SJSA1 (cell line): ENCODE measurements at regions not wholly inside any gene's neighbourhood (a gene's known extent, or its start where the extent isn't known, plus 50 kb on each side); places are given as distances from the start of the nearest gene placed in this dataset.
"Not testable (repeated sequence)": the region's sequence is repeated elsewhere in the genome, so short reads cannot be mapped to it uniquely, and the experiment has no call there.

Experiments used
- DNase-seq, 2 experiments: peaks; one replicate each; pipeline ENCODE4 v3.0.0-alpha.2; 2015 to 2020; ENCODE audit warnings: low spot score in 2 of 2, low read depth in 1 of 2
- H3K27ac ChIP-seq: fragments of 250-450 bp; sonication (Bioruptor Pico); 2 replicates; pipeline ENCODE4 v1.5.1; 2020; ENCODE audit warnings: mild to moderate bottlenecking, moderate library complexity
- H3K27me3 ChIP-seq: fragments of 250-450 bp; sonication (Bioruptor Pico); replicated peaks from 2 replicates; pipeline ENCODE4 v1.5.1; 2020; ENCODE audit warnings: mild to moderate bottlenecking, moderate library complexity
- H3K36me3 ChIP-seq: fragments of 250-450 bp; sonication (Bioruptor Pico); 2 replicates; pipeline ENCODE4 v1.5.1; 2020; ENCODE audit warnings: mild to moderate bottlenecking
- H3K4me1 ChIP-seq: fragments of 250-450 bp; sonication (Bioruptor Pico); replicated peaks from 2 replicates; pipeline ENCODE4 v1.6.1; 2021; ENCODE audit warnings: mild to moderate bottlenecking
- H3K4me3 ChIP-seq: fragments of 250-450 bp; sonication (Bioruptor Pico); 2 replicates; pipeline ENCODE4 v1.5.1; 2020; ENCODE audit warnings: mild to moderate bottlenecking
- H3K9me3 ChIP-seq: fragments of 250-450 bp; sonication (Bioruptor Pico); replicated peaks from 2 replicates; pipeline ENCODE4 v1.5.1; 2020; ENCODE audit warnings: mild to moderate bottlenecking

- not testable (repeated sequence) for H3K4me3 ChIP-seq, DNase-seq, H3K4me1 ChIP-seq, H3K36me3 ChIP-seq, H3K27ac ChIP-seq, H3K9me3 ChIP-seq, H3K27me3 ChIP-seq
These were observed 1504.6 kb upstream of the DEFB115 start for GRCh38 chr20:29752644-29753425.

GRCh38 chr20:29753426-29753746, 1504.1 kb upstream of the DEFB115 start:
- not testable (repeated sequence) for H3K4me1 ChIP-seq, H3K4me3 ChIP-seq, H3K27me3 ChIP-seq, H3K36me3 ChIP-seq, DNase-seq, H3K9me3 ChIP-seq, H3K27ac ChIP-seq

DNA sequence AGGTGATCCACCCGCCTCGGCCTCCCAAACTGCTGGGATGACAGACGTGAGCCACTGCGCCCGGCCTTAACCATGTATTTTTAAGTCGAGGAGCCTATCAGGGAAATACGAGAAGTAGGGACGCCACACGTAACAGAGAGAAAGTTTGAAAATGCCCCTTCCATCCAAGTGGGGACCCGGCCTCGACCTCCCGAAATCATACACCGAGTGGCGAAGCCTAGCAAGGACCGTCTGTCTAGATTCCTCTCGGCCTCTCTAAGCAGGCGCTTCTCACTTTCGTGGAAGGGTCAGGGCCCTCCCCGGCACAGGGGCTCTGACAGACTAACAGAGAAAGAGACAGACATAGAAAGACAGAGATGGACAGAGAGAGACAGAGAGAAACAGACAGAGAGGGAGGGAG, 1503.6 kb upstream of the DEFB115 start:
- not testable (repeated sequence) for H3K36me3 ChIP-seq, H3K27ac ChIP-seq, H3K27me3 ChIP-seq, H3K4me3 ChIP-seq, H3K9me3 ChIP-seq, H3K4me1 ChIP-seq
- DNase-seq: peak in 1 of 2 experiments; percentile 33

DNA sequence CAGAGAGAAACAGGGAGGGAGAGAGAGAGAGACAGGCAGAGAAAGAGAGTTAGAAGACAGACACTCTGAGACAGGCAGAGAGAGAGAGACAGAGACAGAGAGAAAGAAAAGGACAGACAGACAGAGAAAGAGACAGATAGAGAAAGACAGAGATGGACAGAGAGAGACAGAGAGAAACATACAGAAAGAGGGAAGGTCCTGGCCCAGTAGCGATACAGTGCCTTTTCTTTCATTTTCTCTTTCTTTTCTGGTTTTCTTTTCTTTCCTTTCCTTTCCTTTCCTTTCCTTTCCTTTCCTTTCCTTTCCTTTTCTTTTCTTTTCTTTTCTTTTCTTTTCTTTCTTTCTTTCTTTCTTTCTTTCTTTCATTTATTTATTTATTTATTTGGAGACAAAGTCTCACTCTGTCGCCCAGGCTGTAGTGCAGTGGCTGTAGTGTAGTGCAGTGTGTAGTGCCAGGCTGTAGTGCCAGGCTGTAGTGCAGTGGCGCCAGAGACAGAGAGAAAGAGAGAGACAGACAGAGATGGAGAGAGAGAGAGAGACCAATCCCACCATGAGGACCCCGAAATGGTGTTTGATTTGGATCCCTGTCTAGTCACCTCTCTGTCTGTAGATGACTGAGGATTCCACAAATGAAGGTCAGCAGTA, 1501.5 kb upstream of the DEFB115 start:
- not testable (repeated sequence) for DNase-seq, H3K27ac ChIP-seq, H3K36me3 ChIP-seq, H3K4me3 ChIP-seq, H3K27me3 ChIP-seq, H3K4me1 ChIP-seq, H3K9me3 ChIP-seq

DNA sequence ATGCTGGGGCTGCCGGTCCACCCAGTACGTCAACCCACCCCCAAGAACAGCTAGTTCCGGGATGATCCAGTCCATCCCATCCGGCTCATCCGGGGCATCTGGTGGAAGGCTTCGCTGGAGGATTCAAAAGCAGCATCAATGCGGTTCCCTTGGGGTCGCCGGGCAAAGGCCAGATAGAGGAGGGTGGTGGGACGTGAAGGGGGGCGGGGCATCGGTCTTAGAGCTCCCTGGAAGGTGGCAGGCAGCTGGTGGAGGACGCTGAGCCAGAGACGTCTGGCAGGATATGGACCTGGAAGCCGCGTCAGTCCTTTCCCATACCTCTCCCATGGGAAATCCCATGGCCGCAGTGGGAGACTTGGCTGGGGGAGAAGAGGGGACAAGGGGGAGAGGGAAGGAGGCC, 1500.8 kb upstream of the DEFB115 start:
- Histone ChIP-seq H3K27me3 (no peaks in the 10 kb centered on the region), H3K36me3 (no peaks in the 10 kb centered on the region), H3K9me3 (no peaks in the 10 kb centered on the region), H3K4me1 (no peaks in the 10 kb centered on the region), H3K27ac (no peak overlapping the region), H3K4me3 (no peak overlapping the region)
- no peak for DNase-seq

GRCh38 chr20:29761621-29762385, 1495.7 kb upstream of the DEFB115 start:
- not testable (repeated sequence) for H3K27me3 ChIP-seq, H3K9me3 ChIP-seq, DNase-seq, H3K27ac ChIP-seq, H3K36me3 ChIP-seq, H3K4me3 ChIP-seq, H3K4me1 ChIP-seq

GRCh38 chr20:29762620-29763019, 1494.8 kb upstream of the DEFB115 start:
- Histone ChIP-seq H3K27ac (no peak overlapping the region), H3K4me3 (no peak overlapping the region), H3K4me1 (no peaks in the 10 kb centered on the region), H3K36me3 (no peaks in the 10 kb centered on the region), H3K27me3 (no peaks in the 10 kb centered on the region), H3K9me3 (no peaks in the 10 kb centered on the region)
- DNase-seq: no peak

- DNase-seq: no peak
- Histone ChIP-seq H3K27me3 (no peaks in the 10 kb centered on the region), H3K4me3 (no peak overlapping the region), H3K27ac (no peak overlapping the region), H3K36me3 (no peaks in the 10 kb centered on the region), H3K9me3 (no peaks in the 10 kb centered on the region), H3K4me1 (no peaks in the 10 kb centered on the region)
These were observed 1493.5 kb upstream of the DEFB115 start for GRCh38 chr20:29763821-29764511.

DNA sequence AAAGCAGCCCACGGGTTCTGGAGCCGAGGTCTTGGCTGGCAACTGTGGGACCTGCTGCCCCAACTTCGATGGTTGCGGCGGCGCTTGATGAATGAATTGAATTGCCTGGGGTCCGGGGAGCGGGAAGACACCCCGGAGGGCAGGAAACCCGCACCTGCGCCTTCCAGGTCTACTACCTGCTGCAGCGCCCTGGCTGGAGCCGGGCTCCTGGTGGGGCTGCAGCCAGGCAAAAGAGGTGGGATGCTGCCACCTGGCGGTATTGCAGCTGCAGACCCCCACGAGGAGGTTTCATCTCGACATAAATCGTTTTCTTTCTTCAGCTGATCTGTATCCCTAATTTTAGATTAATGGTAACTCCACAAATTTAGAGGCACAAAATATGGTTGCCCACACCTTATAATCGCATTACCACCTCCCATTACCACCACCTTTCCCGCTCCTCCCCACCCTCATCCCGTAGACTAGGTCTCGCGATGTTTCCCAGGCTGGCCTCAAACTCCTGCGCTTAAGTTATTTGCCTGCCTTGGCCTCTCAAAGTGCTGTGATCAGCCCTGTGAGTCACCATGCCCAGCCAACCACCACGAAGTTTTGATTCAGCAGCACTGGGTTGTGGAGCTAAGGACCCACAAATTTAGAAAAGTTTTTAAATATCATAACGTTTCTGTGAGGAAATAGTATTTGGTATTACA, 1492.4 kb upstream of the DEFB115 start:
- H3K36me3 ChIP-seq, H3K27me3 ChIP-seq, H3K4me1 ChIP-seq, H3K9me3 ChIP-seq, H3K27ac ChIP-seq, DNase-seq, H3K4me3 ChIP-seq: not testable (repeated sequence)

GRCh38 chr20:29778033-29778432, 1479.4 kb upstream of the DEFB115 start:
- not testable (repeated sequence) for H3K4me1 ChIP-seq, H3K9me3 ChIP-seq, H3K36me3 ChIP-seq, H3K27ac ChIP-seq, H3K27me3 ChIP-seq, H3K4me3 ChIP-seq, DNase-seq

- not testable (repeated sequence) for H3K4me1 ChIP-seq, H3K27ac ChIP-seq, DNase-seq, H3K27me3 ChIP-seq, H3K36me3 ChIP-seq, H3K9me3 ChIP-seq, H3K4me3 ChIP-seq
These were observed 1476.2 kb upstream of the DEFB115 start for GRCh38 chr20:29781217-29781616.

DNA sequence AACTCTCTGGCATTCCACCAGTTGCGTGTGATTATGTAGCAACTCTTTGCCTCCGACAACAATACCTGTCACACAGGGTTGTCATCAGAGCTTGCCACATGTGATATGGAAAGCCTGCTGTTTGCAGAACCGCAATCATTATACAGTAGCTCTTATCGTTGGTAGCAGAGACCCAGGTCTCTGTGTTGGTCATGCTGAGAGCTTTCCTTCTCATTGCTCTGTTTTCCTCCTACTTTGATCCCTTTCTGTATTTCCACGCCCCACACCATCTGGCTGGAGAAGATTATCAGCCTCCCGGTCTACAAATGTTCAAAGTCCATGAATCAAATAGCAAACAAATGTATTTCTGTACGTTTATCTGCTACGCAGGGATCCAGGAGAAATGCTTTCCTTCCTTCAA, 1475.6 kb upstream of the DEFB115 start:
- not testable (repeated sequence) for H3K27me3 ChIP-seq, H3K4me3 ChIP-seq, H3K4me1 ChIP-seq, H3K27ac ChIP-seq, H3K9me3 ChIP-seq, DNase-seq, H3K36me3 ChIP-seq

- H3K27me3 ChIP-seq, DNase-seq, H3K4me3 ChIP-seq, H3K4me1 ChIP-seq, H3K36me3 ChIP-seq, H3K27ac ChIP-seq, H3K9me3 ChIP-seq: not testable (repeated sequence)
These were observed 1470.0 kb upstream of the DEFB115 start for GRCh38 chr20:29787456-29787855.
